ENCODE measurements at regions not wholly inside any gene's neighbourhood (a gene's known extent, or its start where the extent isn't known, plus 50 kb on each side); places are given as distances from the start of the nearest gene placed in this dataset.

DNA sequence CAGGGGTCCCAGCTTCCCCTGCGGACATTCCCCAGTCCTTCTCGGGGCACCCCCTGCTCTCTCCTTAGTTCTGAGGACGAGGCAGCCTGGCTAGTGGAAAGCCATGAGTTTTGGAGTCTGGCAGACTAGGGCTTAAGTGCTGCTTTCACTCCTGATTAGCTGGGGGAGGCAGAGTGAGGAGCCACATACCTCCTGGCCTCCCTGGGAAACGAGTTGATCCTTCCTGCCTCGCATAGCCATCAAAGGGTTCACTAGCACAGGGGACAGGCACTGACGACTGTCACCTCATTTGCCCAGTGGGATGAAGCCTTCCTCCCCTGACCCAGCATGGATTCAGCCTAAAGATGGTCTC is 402.5 kb downstream of the RPS24 start:
- TF ChIP-seq ZFX (IDR thresholded peaks at IDR 0.05; ENCODE audit: borderline replicate concordance) (no peak), CTCF (IDR thresholded peaks at IDR 0.05) (no peak)
- H3K27ac ChIP-seq = no peak overlapping the region

DNA sequence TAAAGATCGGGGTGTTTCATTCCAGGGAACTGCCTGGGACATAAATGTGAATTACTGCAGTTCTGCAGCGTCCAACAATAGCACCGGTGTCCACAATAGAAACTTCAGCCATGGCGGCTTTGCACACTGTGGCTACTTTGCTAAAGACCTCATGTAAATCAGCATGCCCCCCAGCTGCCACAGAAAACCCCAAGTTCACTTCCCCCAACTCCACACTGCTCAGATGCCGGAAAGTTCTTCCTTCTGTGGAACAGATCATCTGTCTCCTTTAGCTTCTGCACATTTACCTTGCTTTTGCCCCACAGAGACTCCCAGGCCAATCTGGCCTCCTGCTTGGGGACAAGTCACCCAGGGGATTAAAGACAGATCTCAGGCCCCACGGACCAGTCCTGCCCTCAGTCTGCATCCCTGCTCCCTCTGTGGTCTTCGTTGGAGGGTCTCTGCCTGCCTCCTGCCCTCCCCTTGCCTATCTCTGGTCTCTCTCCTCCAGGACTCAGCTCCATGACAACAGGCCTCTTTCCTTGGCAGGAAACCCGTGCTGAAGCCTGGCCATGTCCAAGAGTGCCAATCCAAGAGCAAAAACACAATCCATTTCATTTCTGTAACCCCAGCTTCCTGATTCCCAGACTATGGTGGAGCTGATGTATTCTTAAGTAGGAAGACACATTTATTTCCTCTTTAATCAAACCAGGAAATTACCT is 403.2 kb downstream of the RPS24 start:
- TF ChIP-seq ZFX (IDR thresholded peaks at IDR 0.05; ENCODE audit: borderline replicate concordance) (no peak), CTCF (IDR thresholded peaks at IDR 0.05) (no peak)
- no peak overlapping the region for H3K27ac ChIP-seq

DNA sequence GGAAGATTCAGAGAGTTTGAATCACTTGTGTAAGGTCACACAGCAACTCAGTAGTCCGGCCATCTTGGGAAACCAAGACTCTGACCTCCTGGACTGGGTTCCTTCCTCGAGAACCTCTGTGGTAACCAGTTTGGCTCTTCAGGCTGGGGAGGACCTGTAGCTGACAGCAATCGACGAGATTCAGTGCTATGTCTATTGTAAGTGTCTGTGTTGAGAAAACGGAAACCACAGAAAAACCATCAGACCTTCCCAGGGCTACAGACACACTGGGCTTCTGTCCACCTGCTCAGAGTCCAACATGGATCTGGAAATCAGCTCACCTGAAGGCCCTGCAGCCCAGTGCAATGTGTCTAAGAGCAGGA is 403.7 kb downstream of the RPS24 start:
- no peak overlapping the region for H3K27ac ChIP-seq
- TF ChIP-seq CTCF (IDR thresholded peaks at IDR 0.05) = no peak
- TF ChIP-seq ZFX (IDR thresholded peaks at IDR 0.05; ENCODE audit: borderline replicate concordance) = no peak

DNA sequence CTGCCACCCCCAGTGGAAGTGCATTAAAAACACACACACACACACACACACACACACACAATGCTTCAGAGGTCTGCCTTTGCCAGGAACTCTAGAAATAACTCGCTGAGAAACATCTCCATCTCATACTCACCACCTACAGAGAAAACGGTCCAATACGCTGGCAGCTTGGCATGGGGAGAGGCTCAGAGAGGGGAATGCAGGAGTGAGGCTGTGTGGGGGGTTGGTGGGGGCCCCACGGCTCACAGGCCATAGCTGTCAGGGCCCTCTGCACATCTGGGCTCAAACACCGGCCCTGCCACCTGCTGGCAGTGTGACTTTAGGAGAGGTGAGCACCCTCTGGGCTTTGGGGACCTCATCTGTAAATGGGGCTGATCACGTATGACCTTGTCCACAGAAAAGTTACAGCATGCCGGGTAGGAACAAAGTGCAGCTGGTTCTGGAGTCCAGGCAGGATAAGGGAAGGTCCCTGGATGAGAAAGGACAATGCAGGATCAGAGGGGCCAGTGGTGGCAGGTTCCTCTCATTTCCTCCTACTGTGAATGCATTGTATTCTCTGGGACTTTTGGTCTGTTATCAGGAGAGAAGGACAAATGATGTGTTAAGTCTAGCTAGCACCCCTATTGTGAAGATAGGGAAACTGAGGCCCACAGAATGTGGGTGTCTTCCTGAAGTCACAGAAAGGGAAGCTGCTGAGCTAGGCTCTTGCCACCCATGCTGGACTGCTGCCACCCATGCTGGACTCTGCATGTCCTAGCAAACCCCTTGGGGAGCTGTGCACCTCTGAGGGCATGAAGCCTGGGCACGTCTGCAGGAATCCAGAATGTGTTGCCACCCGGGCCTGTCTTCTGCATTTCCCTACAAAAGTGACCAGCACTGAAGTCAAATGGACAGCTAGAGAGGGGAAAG is 404.6 kb downstream of the RPS24 start:
- H3K27ac ChIP-seq = no peak overlapping the region
- TF ChIP-seq ZFX (IDR thresholded peaks at IDR 0.05; ENCODE audit: borderline replicate concordance) (no peak), CTCF (IDR thresholded peaks at IDR 0.05) (no peak)

- TF ChIP-seq ZFX (IDR thresholded peaks at IDR 0.05; ENCODE audit: borderline replicate concordance) = no peak
- no peak for TF ChIP-seq CTCF (IDR thresholded peaks at IDR 0.05)
These were observed 405.5 kb downstream of the RPS24 start for GRCh38 chr10:78438907-78439809.

GRCh38 chr10:78441010-78441409 is 407.3 kb downstream of the RPS24 start:
- no peak for TF ChIP-seq CTCF (IDR thresholded peaks at IDR 0.05)
- TF ChIP-seq ZFX (IDR thresholded peaks at IDR 0.05; ENCODE audit: borderline replicate concordance) = no peak
- no peak overlapping the region for H3K27ac ChIP-seq

More at GRCh38 chr10:78438907-78439809, 405.5 kb downstream of the RPS24 start:
- no peak overlapping the region for H3K27ac ChIP-seq

Data from 22Rv1 (cell line).